ENCODE measurements at regions not wholly inside any gene's neighbourhood (a gene's known extent, or its start where the extent isn't known, plus 50 kb on each side); places are given as distances from the start of the nearest gene placed in this dataset.

- Mint-ChIP-seq H3K4me1 (no peaks in the 10 kb centered on the region), H3K27ac (no peak overlapping the region), H3K27me3 (no peaks in the 10 kb centered on the region), H3K4me3 (no peak overlapping the region), H3K9me3 (ENCODE audit: insufficient read depth) (peaks cover 3% of the 10 kb centered on the region)
- Histone ChIP-seq H3K4me2 (replicated peaks; ENCODE audit: low read depth, low read length, poor library complexity, severe bottlenecking) (no peak overlapping the region), H3K27ac (ENCODE audit: low read length in 2 of 2) (no peak overlapping the region), H3K4me3 (ENCODE audit: control extremely low read depth in 1 of 5, extremely low read depth in 1 of 5, insufficient read depth in 1 of 5, low read depth in 2 of 5, low read length in 4 of 5) (no peak overlapping the region), H3K9me3 (ENCODE audit: control extremely low read depth in 1 of 3, control insufficient read depth in 2 of 3, insufficient read depth in 1 of 3, low read length in 2 of 3) (no peaks in the 10 kb centered on the region), H2AFZ (ENCODE audit: insufficient read depth, low read depth, low read length, poor library complexity, severe bottlenecking) (no peak overlapping the region), H4K20me1 (ENCODE audit: control insufficient read depth, insufficient read depth, low read length, poor library complexity, severe bottlenecking) (no peaks in the 10 kb centered on the region), H3K9ac (ENCODE audit: low read length) (no peak overlapping the region), H3K4me1 (ENCODE audit: control insufficient read depth in 2 of 2, insufficient read depth in 2 of 2, low read length in 2 of 2) (no peaks in the 10 kb centered on the region), H3K36me3 (replicated peaks in 1 of 2; ENCODE audit: control extremely low read depth in 1 of 2, control insufficient read depth in 1 of 2, extremely low read depth in 1 of 2, insufficient read depth in 2 of 2, low read length in 1 of 2) (no peaks in the 10 kb centered on the region), H3K27me3 (replicated peaks in 1 of 4; ENCODE audit: control extremely low read depth in 1 of 4, control insufficient read depth in 3 of 4, insufficient read depth in 4 of 4, low read length in 3 of 4) (no peaks in the 10 kb centered on the region), H3K79me2 (ENCODE audit: control insufficient read depth, insufficient read depth, low read length) (no peaks in the 10 kb centered on the region)
- DNase-seq (no peak), ATAC-seq (ENCODE audit: low read depth) (no peak)
- CTCF ChIA-PET, result no interaction called here
- POLR2A ChIA-PET, result no interaction called here
- intact Hi-C loops (cut with micrococcal nuclease), result no loop called here
- TF ChIP-seq CTCF (IDR thresholded peaks at IDR 0.05) (no peak), EZH2 (IDR thresholded peaks at IDR 0.05; ENCODE audit: borderline replicate concordance, insufficient read depth, low read depth, low read length, poor library complexity, severe bottlenecking) (no peak)
These were observed 303.3 kb upstream of the CCNG1 start for GRCh38 chr5:163134061-163134460.

DNA sequence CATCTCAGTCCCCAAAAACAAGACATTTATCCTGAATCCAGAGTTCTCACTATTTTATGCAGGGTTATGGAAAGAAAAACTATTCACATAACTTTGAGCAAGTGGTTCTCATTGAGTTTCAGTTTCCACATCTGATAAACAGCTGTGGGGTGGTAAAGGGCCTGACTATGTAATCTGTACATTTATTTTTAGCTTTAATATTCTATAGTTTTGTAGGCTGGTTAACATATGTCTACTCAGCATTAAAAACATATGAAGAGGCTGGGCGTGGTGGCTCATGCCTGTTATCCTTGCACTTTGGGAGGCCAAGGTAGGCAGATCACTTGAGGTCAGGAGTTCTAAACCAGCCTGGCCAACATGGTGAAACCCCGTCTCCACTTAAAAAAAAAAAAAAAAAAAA is 301.5 kb upstream of the CCNG1 start:
- H4K20me1 ChIP-seq (ENCODE audit: control insufficient read depth, insufficient read depth, low read length, poor library complexity, severe bottlenecking), result no peaks in the 10 kb centered on the region
- Mint-ChIP-seq H3K4me1 (no peaks in the 10 kb centered on the region), H3K27me3 (no peaks in the 10 kb centered on the region), H3K9me3 (ENCODE audit: insufficient read depth) (peaks cover 9% of the 10 kb centered on the region), H3K27ac (no peak overlapping the region), H3K4me3 (no peak overlapping the region)
- POLR2A ChIA-PET, result no interaction called here
- no peak for DNase-seq
- no peak overlapping the region for H3K4me2 ChIP-seq (replicated peaks; ENCODE audit: low read depth, low read length, poor library complexity, severe bottlenecking)
- CTCF ChIA-PET, result no interaction called here
- no peak overlapping the region for H3K9ac ChIP-seq (ENCODE audit: low read length)
- no peaks in the 10 kb centered on the region for H3K79me2 ChIP-seq (ENCODE audit: control insufficient read depth, insufficient read depth, low read length)
- no CpG with 5 or more reads among the region's 2 CpGs for WGBS (ENCODE audit: insufficient coverage)
- no peak overlapping the region for H2AFZ ChIP-seq (ENCODE audit: insufficient read depth, low read depth, low read length, poor library complexity, severe bottlenecking)
- H3K36me3 ChIP-seq (replicated peaks in 1 of 2; ENCODE audit: control extremely low read depth in 1 of 2, control insufficient read depth in 1 of 2, extremely low read depth in 1 of 2, insufficient read depth in 2 of 2, low read length in 1 of 2), result no peaks in the 10 kb centered on the region
- no peak overlapping the region for H3K27ac ChIP-seq (ENCODE audit: low read length in 2 of 2)
- no peaks in the 10 kb centered on the region for H3K4me1 ChIP-seq (ENCODE audit: control insufficient read depth in 2 of 2, insufficient read depth in 2 of 2, low read length in 2 of 2)
- H3K27me3 ChIP-seq (replicated peaks in 1 of 4; ENCODE audit: control extremely low read depth in 1 of 4, control insufficient read depth in 3 of 4, insufficient read depth in 4 of 4, low read length in 3 of 4), result no peaks in the 10 kb centered on the region
- no peak overlapping the region for H3K4me3 ChIP-seq (ENCODE audit: control extremely low read depth in 1 of 5, extremely low read depth in 1 of 5, insufficient read depth in 1 of 5, low read depth in 2 of 5, low read length in 4 of 5)
- no peak for TF ChIP-seq CTCF (IDR thresholded peaks at IDR 0.05)
- no peak for TF ChIP-seq EZH2 (IDR thresholded peaks at IDR 0.05; ENCODE audit: borderline replicate concordance, insufficient read depth, low read depth, low read length, poor library complexity, severe bottlenecking)
- no peaks in the 10 kb centered on the region for H3K9me3 ChIP-seq (ENCODE audit: control extremely low read depth in 1 of 3, control insufficient read depth in 2 of 3, insufficient read depth in 1 of 3, low read length in 2 of 3)
- intact Hi-C loops (cut with micrococcal nuclease), result no loop called here
- ATAC-seq (ENCODE audit: low read depth), result no peak

Measured in B cell (primary cell).